ENCODE measurements at regions not wholly inside any gene's neighbourhood (a gene's known extent, or its start where the extent isn't known, plus 50 kb on each side); places are given as distances from the start of the nearest gene placed in this dataset.

DNA sequence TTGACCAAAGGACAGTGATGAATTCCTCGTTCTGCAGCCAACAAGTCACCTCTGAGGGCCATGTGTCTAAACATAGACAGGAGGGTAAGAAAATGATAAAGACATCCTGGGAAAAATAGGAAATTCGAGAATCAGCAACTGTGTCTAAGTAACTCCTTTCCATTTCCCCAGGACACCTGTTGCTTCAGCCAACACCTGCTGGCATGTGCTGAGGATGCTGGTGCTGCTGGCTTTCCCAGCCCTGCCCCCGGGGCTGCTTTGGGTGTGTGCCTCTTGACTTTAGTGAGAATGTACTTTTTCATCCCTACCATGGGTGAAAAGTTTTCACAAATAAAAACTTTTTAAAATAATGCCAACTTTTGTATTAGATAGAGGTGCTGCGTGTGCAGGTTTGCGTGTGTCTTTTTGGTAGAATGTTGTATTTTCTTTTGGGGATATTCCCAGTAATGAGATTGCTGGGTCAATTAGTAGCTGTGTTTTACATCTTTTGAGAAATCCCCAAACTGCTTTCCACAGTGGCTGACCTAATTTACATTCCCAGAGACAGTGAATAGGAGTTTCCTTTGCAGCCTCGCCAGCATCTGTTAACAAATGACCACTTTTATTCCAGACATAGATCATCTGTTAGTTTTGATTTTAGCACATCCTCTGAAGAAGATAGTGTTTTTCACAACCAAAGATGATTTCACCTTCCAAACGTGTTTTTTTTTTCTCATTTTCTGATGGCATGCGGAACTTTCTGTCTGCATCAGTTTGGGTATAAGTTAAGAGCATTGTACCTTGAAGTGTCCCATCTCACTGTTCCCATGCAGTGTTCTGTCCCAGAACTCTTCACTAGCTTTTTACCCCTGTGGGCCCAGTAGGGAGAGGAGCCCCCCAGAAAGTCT lies 104.2 kb upstream of the ACBD5 start:
- TF ChIP-seq NFIC (IDR thresholded peaks at IDR 0.05) (no peak), RAD21 (IDR thresholded peaks at IDR 0.05; ENCODE audit: low read depth) (no peak), EP300 (IDR thresholded peaks at IDR 0.05; ENCODE audit: borderline replicate concordance) (no peak), EGR1 (IDR thresholded peaks at IDR 0.05) (no peak), TEAD4 (IDR thresholded peaks at IDR 0.05) (no peak), ZBTB7A (IDR thresholded peaks at IDR 0.05; ENCODE audit: low read depth) (no peak), TCF12 (IDR thresholded peaks at IDR 0.05; ENCODE audit: low read depth) (no peak), TAF1 (IDR thresholded peaks at IDR 0.05; ENCODE audit: low read depth) (no peak)
- TF ChIP-seq, protein P1, sequence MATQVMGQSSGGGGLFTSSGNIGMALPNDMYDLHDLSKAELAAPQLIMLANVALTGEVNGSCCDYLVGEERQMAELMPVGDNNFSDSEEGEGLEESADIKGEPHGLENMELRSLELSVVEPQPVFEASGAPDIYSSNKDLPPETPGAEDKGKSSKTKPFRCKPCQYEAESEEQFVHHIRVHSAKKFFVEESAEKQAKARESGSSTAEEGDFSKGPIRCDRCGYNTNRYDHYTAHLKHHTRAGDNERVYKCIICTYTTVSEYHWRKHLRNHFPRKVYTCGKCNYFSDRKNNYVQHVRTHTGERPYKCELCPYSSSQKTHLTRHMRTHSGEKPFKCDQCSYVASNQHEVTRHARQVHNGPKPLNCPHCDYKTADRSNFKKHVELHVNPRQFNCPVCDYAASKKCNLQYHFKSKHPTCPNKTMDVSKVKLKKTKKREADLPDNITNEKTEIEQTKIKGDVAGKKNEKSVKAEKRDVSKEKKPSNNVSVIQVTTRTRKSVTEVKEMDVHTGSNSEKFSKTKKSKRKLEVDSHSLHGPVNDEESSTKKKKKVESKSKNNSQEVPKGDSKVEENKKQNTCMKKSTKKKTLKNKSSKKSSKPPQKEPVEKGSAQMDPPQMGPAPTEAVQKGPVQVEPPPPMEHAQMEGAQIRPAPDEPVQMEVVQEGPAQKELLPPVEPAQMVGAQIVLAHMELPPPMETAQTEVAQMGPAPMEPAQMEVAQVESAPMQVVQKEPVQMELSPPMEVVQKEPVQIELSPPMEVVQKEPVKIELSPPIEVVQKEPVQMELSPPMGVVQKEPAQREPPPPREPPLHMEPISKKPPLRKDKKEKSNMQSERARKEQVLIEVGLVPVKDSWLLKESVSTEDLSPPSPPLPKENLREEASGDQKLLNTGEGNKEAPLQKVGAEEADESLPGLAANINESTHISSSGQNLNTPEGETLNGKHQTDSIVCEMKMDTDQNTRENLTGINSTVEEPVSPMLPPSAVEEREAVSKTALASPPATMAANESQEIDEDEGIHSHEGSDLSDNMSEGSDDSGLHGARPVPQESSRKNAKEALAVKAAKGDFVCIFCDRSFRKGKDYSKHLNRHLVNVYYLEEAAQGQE (IDR thresholded peaks at IDR 0.05; ENCODE audit: low read depth) = no peak
- TF ChIP-seq, protein P2, sequence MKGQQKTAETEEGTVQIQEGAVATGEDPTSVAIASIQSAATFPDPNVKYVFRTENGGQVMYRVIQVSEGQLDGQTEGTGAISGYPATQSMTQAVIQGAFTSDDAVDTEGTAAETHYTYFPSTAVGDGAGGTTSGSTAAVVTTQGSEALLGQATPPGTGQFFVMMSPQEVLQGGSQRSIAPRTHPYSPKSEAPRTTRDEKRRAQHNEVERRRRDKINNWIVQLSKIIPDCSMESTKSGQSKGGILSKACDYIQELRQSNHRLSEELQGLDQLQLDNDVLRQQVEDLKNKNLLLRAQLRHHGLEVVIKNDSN (IDR thresholded peaks at IDR 0.05) = no peak

DNA sequence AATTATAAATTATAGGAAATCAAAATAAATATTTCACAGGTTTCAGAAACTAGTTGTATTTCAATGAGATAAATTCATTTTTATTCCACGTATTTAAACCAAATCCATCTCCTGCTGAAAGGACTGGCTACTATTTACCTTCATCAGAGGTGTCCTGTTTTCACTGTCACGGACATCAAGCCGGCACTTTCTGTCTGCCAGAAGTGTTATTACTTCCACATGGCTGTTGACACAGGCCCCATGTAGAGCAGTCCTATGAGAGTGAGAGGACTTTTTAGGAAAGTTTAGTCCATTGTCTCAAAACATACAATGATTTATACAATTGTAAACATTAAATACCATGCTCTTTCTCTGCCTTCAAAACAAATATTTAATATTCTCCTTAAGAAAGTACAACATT lies 100.4 kb upstream of the ACBD5 start:
- TF ChIP-seq CREB1 (IDR thresholded peaks at IDR 0.05; ENCODE audit: low read depth) (no peak), RAD21 (IDR thresholded peaks at IDR 0.05; ENCODE audit: low read depth) (no peak), TAF1 (IDR thresholded peaks at IDR 0.05; ENCODE audit: low read depth) (no peak), EP300 (IDR thresholded peaks at IDR 0.05; ENCODE audit: borderline replicate concordance) (no peak)
- TF ChIP-seq, protein P2 (IDR thresholded peaks at IDR 0.05) = no peak
- TF ChIP-seq, protein P1 (IDR thresholded peaks at IDR 0.05; ENCODE audit: low read depth) = no peak

DNA sequence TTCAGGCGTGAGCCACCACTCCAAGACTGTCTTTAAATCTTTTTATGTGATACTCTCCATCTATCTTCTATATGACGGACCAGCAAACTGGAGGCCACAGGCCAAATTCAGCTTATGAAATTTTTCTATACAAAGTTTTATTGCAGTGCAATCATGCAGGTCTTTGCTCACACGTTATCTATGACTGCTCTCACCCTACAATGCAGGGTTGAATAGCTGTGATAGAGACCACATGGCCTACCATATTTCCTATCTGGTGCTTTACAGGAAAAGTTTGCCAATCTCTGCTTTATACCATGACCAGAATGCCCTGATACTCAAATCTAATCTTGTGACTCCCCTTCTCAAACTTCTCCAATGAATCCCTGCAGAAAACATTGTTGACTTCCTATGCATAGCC lies 89.5 kb upstream of the ACBD5 start:
- no peak for TF ChIP-seq EGR1 (IDR thresholded peaks at IDR 0.05)
- TF ChIP-seq CEBPB (IDR thresholded peaks at IDR 0.05) = no peak
- no peak for TF ChIP-seq YY1 (IDR thresholded peaks at IDR 0.05; ENCODE audit: low read depth)
- TF ChIP-seq, protein P3, sequence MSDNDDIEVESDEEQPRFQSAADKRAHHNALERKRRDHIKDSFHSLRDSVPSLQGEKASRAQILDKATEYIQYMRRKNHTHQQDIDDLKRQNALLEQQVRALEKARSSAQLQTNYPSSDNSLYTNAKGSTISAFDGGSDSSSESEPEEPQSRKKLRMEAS (IDR thresholded peaks at IDR 0.05) = no peak
- no peak for TF ChIP-seq ZBTB7A (IDR thresholded peaks at IDR 0.05; ENCODE audit: low read depth)
- TF ChIP-seq, protein P2 (IDR thresholded peaks at IDR 0.05) = no peak
- TF ChIP-seq, protein P1 (IDR thresholded peaks at IDR 0.05; ENCODE audit: low read depth) = no peak
- no peak for TF ChIP-seq TCF12 (IDR thresholded peaks at IDR 0.05; ENCODE audit: low read depth)
- no peak for TF ChIP-seq CREB1 (IDR thresholded peaks at IDR 0.05; ENCODE audit: low read depth)
- no peak for TF ChIP-seq TAF1 (IDR thresholded peaks at IDR 0.05; ENCODE audit: low read depth)
- TF ChIP-seq NFIC (IDR thresholded peaks at IDR 0.05) = no peak
- TF ChIP-seq FOXM1 (IDR thresholded peaks at IDR 0.05; ENCODE audit: borderline replicate concordance, low read depth) = no peak
- no peak for TF ChIP-seq RAD21 (IDR thresholded peaks at IDR 0.05; ENCODE audit: low read depth)
- no peak for TF ChIP-seq TEAD4 (IDR thresholded peaks at IDR 0.05)
- TF ChIP-seq EP300 (IDR thresholded peaks at IDR 0.05; ENCODE audit: borderline replicate concordance) = no peak

DNA sequence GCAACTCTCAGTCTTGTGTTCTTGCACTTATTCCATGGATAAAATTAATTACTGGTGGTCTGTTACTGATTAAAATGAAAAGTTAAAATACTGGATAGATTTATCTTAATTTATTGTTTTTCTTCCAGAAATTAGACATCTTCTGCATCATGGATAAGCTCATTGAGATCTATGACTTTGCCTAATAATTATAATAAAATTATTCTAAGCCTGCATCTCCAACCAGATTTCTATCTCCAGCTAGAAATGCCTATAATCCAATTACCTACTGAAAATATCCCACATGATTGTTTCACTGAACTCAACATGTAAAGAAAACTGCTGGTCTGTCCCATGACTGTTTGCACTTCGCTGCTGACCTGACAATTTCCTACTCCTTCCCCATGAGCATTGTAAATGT lies 88.3 kb upstream of the ACBD5 start:
- TF ChIP-seq TEAD4 (IDR thresholded peaks at IDR 0.05) (no peak), EGR1 (IDR thresholded peaks at IDR 0.05) (no peak), TAF1 (IDR thresholded peaks at IDR 0.05; ENCODE audit: low read depth) (no peak), CEBPB (IDR thresholded peaks at IDR 0.05) (no peak)
- TF ChIP-seq, protein P3 (IDR thresholded peaks at IDR 0.05) = no peak
